Mucosa of descending colon (tissue), 3 donors: ENCODE measurements at regions not wholly inside any gene's neighbourhood (a gene's known extent, or its start where the extent isn't known, plus 50 kb on each side); places are given as distances from the start of the nearest gene placed in this dataset.

Experiments used
- ATAC-seq: fragments of 200-7000 bp; cut with Tn5 transposase; one replicate; pipeline ENCODE4 v1.9.1; 2020; ENCODE audit warnings: mild to moderate bottlenecking, moderate library complexity
- DNase-seq, 3 donors: peaks; one replicate each; pipeline ENCODE4 v3.0.0-alpha.2; 2020
- H3K36me3 ChIP-seq: fragments of 200-600 bp; one replicate; pipeline ENCODE4 v1.8.0; 2021; ENCODE audit warnings: low read depth, mild to moderate bottlenecking
- H3K4me1 ChIP-seq: fragments of 200-600 bp; one replicate; pipeline ENCODE4 v1.8.0; 2021; ENCODE audit warnings: low read depth, mild to moderate bottlenecking
- H3K4me3 ChIP-seq: fragments of 200-600 bp; one replicate; pipeline ENCODE4 v1.8.0; 2021; ENCODE audit warnings: mild to moderate bottlenecking
- H3K9me3 ChIP-seq: fragments of 200-600 bp; one replicate; pipeline ENCODE4 v1.8.0; 2021; ENCODE audit warnings: mild to moderate bottlenecking
- intact Hi-C, 2 donors: fragments of 100-400 bp; cut with DNase I in 1 of 2; cut with micrococcal nuclease in 1 of 2; formaldehyde crosslinking; loops; one replicate each; pipeline versions ENCODE4 v1.11.0 to v1.11.1; 2022; cut with DNase I, micrococcal nuclease
- TF ChIP-seq, protein P1 (sequence below): fragments of 200-600 bp; IDR thresholded peaks from one replicate; pipeline ENCODE4 v1.8.0; 2022; ENCODE audit warnings: antibody characterized with exemption, mild to moderate bottlenecking
- donor health status: DM: no; HTN: no; CAD: no; lungs with moderate emphysema.
- donor health status: DM: no; HTN: no; CAD: no.
- donor health status: DM: no; HTN: yes; CAD: no.

DNA sequence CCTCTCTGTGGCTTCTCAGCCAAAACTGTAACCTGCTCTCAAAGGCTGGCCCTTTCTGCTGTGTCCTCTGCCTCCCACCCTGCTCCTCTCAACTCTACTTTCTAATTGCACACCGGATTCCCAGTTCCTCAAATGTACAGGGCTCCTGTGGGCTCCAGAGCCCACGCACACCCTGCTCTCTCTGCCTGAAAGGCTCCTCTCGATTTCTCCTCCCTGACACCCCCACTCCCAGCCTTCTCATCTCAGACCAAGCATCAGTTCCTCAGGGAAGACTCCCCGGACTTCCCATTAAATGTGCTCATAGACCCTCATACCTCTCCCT, 111.7 kb upstream of the STEAP1B start:
- intact Hi-C loops, result no loop called here
- Histone ChIP-seq H3K4me3 (no peak overlapping the region), H3K36me3 (no peaks in the 10 kb centered on the region), H3K4me1 (no peaks in the 10 kb centered on the region), H3K9me3 (peaks cover under 1% of the 10 kb centered on the region)
- DNase-seq, result no peak
- no peak for ATAC-seq
- TF ChIP-seq, protein P1, sequence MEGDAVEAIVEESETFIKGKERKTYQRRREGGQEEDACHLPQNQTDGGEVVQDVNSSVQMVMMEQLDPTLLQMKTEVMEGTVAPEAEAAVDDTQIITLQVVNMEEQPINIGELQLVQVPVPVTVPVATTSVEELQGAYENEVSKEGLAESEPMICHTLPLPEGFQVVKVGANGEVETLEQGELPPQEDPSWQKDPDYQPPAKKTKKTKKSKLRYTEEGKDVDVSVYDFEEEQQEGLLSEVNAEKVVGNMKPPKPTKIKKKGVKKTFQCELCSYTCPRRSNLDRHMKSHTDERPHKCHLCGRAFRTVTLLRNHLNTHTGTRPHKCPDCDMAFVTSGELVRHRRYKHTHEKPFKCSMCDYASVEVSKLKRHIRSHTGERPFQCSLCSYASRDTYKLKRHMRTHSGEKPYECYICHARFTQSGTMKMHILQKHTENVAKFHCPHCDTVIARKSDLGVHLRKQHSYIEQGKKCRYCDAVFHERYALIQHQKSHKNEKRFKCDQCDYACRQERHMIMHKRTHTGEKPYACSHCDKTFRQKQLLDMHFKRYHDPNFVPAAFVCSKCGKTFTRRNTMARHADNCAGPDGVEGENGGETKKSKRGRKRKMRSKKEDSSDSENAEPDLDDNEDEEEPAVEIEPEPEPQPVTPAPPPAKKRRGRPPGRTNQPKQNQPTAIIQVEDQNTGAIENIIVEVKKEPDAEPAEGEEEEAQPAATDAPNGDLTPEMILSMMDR, result no peak

- intact Hi-C loops, result no loop called here
Measured at GRCh38 chr7:22610951-22611757, 111.2 kb upstream of the STEAP1B start.

GRCh38 chr7:22610263-22610662, 110.3 kb upstream of the STEAP1B start:
- no peaks in the 10 kb centered on the region for H3K4me1 ChIP-seq
- ATAC-seq (no peak), DNase-seq (no peak)
- no peaks in the 10 kb centered on the region for H3K36me3 ChIP-seq
- intact Hi-C loops, result no loop called here
- TF ChIP-seq, protein P1, result no peak
- H3K9me3 ChIP-seq, result no peaks in the 10 kb centered on the region
- H3K4me3 ChIP-seq, result no peak overlapping the region

More at GRCh38 chr7:22610951-22611757, 111.2 kb upstream of the STEAP1B start:
- Histone ChIP-seq H3K4me1 (no peaks in the 10 kb centered on the region), H3K9me3 (no peaks in the 10 kb centered on the region), H3K36me3 (no peaks in the 10 kb centered on the region), H3K4me3 (no peak overlapping the region)
- ATAC-seq (no peak), DNase-seq (no peak)
- TF ChIP-seq, protein P1, result no peak

DNA sequence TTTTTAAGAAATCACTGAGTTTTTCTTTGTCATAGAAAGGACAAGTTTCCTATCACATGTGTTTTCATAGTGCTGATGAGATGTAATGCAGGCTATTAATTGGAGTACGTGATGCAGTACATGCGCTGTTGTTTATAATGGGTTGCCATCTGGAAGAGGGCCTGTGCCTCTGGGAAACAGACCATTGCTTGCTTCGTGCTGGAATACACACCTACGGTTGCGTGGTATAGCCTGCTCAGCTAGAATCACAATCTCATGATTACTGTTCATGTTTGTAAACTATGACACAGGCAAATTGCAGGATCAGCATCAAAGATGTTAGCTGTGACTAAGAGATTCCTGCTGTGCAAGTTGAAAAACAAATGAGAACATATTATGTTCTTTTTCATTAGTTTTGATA, 107.2 kb upstream of the STEAP1B start:
- Histone ChIP-seq H3K4me3 (no peak overlapping the region), H3K9me3 (no peaks in the 10 kb centered on the region), H3K4me1 (no peaks in the 10 kb centered on the region), H3K36me3 (no peaks in the 10 kb centered on the region)
- intact Hi-C loops, result no loop called here
- ATAC-seq, result no peak
- TF ChIP-seq, protein P1, result no peak
- no peak for DNase-seq

DNA sequence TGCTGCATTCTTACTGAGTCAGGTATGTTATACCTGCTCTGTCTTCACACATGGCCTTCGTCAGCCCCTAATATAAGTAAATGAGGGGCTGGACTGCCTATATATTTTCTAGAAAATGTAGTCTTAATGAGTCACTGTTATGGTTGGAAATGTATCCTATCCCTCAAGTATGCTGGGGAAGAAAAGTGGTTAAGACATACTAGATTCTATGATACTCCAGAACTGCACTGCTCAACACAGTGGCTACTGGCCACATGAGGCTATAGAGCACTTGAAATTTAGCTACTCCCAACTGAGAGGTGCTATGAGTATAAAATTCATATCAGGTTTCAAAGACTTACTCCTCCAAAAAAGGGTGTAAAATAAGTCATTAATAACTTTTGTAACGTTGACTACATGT, 104.3 kb upstream of the STEAP1B start:
- no peaks in the 10 kb centered on the region for H3K4me1 ChIP-seq
- ATAC-seq (no peak), DNase-seq (no peak)
- TF ChIP-seq, protein P1, result no peak
- H3K36me3 ChIP-seq, result no peaks in the 10 kb centered on the region
- no peak overlapping the region for H3K4me3 ChIP-seq
- intact Hi-C loops, result no loop called here
- no peaks in the 10 kb centered on the region for H3K9me3 ChIP-seq
